Activated naive CD4-positive, alpha-beta T cell treated with anti-CD3 and anti-CD28 coated beads, Interleukin-2, amount 50 U/mL, for 72 hours (primary cell): ENCODE measurements at regions not wholly inside any gene's neighbourhood (a gene's known extent, or its start where the extent isn't known, plus 50 kb on each side); places are given as distances from the start of the nearest gene placed in this dataset.
"Not testable (repeated sequence)": the region's sequence is repeated elsewhere in the genome, so short reads cannot be mapped to it uniquely, and the experiment has no call there.

Experiments
- ATAC-seq, 2 donors: fragments of 150-1000 bp; cut with Tn5 transposase; 2 replicates each; pipeline ENCODE4 v1.10.0; 2021; ENCODE audit warnings: mild to moderate bottlenecking in 2 of 2, moderate library complexity in 2 of 2
- DNase-seq, 2 donors: peaks; one replicate each; pipeline ENCODE4 v3.0.0; 2021 to 2022; ENCODE audit warnings: low spot score in 2 of 2
- H3K27ac Mint-ChIP-seq, 2 donors: one replicate each; pipeline ENCODE4 v1.8.0; 2022; ENCODE audit warnings: mild to moderate bottlenecking in 2 of 2, mixed read lengths in 2 of 2
- H3K36me3 Mint-ChIP-seq, 2 donors: one replicate each; pipeline ENCODE4 v1.8.0; 2022; ENCODE audit warnings: mixed read lengths in 2 of 2
- H3K9me3 Mint-ChIP-seq, 2 donors: one replicate each; pipeline ENCODE4 v1.8.0; 2022; ENCODE audit warnings: mixed read lengths in 2 of 2

DNA sequence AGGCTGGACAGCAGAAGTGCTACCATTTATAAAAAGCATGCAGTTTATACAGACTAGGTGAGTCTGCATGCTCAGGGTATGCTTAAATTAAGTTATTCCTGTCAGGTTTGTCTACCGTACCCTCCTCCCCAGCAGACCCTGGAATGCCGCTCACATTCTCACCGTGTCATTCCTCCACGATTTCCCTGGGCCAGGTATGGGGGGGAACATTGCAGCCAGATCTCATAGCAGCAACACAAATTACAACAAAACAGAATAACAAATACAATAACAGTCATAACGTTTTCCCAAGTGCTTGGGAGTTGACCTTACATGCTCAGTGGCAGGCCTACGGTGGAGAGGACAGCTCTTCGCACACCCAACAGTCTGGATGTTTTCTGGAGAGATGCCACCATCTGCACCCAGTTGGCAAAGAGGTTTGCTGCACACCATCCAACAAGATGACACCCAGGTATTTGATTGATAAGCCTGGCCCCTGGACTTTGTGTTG is 771.6 kb upstream of the TPTE start:
- H3K27ac Mint-ChIP-seq, DNase-seq, ATAC-seq, H3K9me3 Mint-ChIP-seq, H3K36me3 Mint-ChIP-seq: not testable (repeated sequence)

DNA sequence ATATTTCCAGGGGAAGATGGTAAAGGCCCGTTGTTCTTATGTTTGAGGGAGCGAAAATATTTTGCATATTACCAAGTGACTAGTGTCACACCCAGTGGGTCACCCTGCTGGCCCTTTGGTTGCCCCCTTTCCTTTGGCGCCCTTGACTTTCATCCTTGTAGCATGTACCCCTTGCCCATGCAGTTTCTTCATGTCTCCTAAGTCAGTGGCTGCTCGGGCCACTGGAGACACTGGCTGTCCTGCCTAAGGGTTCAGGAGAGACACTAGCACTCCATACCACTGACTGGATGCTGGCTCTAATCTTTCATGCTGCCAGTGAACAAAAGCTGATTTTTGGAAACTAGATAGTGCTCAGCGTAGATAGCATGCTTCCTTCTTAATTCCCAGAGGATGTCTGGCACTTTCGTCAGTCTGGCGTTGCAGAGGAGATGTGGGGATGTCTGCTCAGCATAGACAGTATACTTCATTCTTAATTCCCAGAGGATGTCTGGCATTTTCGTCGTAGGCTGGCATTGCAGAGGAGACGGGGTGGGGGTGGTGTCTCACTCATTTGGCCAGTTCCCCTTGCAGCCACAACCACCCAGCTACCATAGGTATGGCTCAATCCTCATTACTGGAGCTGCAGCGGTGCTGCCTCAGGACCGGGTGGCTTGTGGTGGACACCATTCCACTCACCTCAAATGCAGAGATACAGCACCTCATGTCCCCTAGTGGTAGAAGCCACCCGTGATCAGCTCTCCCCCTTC is 770.9 kb upstream of the TPTE start:
- Mint-ChIP-seq H3K36me3 (no peaks in the 10 kb centered on the region), H3K9me3 (peaks cover 3 to 8% of the 10 kb centered on the region in 2 donors), H3K27ac (no peak overlapping the region)
- no peak for DNase-seq
- ATAC-seq: peak in 1 of 2 donors; percentile 9

DNA sequence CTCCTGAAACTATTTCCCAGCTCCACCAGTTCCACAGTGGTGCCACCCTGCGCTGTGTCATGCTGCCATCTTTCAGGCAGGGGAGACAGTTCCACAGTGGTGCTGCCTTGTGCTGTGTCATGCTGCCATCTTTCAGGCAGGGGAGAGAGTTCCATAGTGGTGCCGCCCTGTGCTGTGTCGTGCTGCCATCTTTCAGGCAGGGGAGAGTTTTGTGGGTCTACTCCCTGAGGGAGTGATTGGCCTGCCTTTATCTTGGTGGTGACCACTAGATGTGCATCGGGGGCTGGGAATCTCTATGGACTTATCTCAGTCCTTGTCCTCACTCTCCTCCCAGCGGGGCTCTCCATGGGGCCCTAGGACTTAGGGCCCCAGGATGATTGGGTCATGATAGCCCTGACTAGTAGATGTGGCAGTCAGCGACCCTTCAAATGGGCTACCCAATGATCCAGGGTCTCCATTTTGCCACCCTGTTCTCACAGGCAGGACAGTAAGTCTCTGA is 770.2 kb upstream of the TPTE start:
- not testable (repeated sequence) for H3K36me3 Mint-ChIP-seq, DNase-seq, H3K9me3 Mint-ChIP-seq, H3K27ac Mint-ChIP-seq
- peak in 1 of 2 donors; percentile 28 for ATAC-seq

DNA sequence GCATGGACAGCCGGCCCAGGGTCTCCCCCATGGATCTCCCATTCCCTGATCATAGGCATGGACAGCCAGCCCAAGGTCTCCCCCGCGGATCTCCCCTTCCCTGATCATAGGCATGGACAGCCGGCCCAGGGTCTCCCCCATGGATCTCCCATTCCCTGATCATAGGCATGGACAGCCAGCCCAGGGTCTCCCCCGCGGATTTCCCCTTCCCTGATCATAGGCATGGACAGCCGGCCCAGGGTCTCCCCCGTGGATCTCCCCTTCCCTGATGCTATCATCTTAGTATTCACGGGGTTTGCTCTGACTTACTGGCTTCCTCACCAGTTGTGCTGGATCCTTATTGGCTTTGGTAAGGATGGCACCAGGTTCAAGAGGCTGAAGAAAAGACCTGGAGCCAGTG is 769.4 kb upstream of the TPTE start:
- not testable (repeated sequence) for H3K36me3 Mint-ChIP-seq, ATAC-seq, DNase-seq, H3K27ac Mint-ChIP-seq, H3K9me3 Mint-ChIP-seq

DNA sequence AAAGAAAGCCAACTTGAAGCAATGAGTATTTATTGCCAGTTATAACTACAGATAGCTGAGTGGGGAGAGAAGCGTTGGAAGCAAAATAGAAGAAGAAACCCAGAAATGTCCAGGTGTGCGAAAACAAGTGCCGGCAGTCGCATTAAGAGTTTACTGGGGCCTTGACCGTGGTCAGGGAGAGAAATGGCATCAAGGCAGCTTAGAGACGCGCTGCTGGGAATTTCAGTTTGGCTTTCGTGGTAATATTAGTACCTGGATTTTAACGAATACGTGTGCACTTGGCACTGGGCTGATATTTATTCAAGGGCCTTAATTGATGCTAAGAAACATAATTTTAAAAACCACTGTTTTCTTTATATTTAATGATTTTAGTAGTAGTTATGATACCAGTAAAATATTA is 767.9 kb upstream of the TPTE start:
- not testable (repeated sequence) for ATAC-seq, H3K36me3 Mint-ChIP-seq, H3K27ac Mint-ChIP-seq, DNase-seq, H3K9me3 Mint-ChIP-seq

DNA sequence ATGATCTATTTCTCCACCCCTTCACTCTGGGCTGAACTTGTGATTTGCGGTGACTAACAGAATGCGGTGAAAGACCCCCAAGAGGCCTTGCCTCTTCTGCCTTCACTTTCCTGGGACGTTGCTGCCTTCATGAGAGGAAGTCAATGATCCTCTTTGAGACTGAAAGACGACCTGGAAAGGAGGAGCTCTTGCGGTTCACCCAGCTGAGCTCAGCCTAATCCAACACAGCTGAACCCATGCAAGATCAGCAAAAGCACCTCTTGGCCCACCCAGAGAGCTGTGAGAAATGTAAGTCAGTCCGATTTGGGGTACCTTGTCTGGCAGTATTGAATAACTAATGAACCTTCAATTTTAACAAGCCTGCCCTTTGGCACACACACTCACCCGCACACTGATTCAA is 767.4 kb upstream of the TPTE start:
- DNase-seq: no peak
- no peak for ATAC-seq
- Mint-ChIP-seq H3K36me3 (no peaks in the 10 kb centered on the region), H3K9me3 (peaks cover 3% of the 10 kb centered on the region in 2 donors), H3K27ac (no peak overlapping the region)

DNA sequence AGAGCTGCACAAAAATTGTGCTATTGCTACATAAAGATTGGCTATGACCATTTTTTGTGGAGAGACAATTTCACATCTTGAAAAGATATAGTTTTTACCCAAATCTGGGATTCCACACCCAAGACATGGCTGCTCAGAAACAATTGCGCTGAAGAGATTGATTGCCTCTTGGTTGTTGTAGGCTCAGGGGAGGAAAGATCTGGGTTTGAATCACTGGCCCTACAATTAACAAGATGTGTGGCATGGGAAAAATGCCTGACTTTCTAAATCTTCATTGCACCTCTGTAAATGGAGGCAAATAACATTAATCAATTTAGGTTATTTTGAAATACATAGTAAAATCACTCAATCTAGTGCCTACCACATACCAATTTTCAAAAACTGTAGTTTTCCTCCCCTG is 766.9 kb upstream of the TPTE start:
- not testable (repeated sequence) for H3K27ac Mint-ChIP-seq, DNase-seq, H3K36me3 Mint-ChIP-seq, ATAC-seq, H3K9me3 Mint-ChIP-seq

DNA sequence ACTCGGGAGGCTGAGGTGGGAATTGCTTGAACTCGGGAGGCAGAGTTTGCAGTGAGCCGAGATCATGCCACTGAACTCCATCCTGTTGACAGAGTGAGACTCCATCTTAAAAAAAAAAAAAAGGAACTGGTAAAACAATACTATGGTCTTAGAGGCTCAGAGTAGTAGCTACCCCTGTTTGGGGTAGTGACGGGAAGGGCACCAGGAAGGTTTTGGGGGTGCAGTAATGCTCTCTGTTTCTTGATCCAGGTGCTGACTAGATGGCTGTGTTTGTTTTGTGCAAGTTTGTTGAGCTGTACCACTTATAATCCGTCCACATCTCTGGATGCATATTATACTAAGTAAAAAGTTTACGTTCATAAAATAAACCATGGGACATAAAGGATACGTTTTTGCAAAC is 765.8 kb upstream of the TPTE start:
- ATAC-seq: no peak
- peaks cover 3% of the 10 kb centered on the region in 2 donors for H3K9me3 Mint-ChIP-seq
- H3K36me3 Mint-ChIP-seq: no peaks in the 10 kb centered on the region
- H3K27ac Mint-ChIP-seq: no peak overlapping the region
- no peak for DNase-seq

DNA sequence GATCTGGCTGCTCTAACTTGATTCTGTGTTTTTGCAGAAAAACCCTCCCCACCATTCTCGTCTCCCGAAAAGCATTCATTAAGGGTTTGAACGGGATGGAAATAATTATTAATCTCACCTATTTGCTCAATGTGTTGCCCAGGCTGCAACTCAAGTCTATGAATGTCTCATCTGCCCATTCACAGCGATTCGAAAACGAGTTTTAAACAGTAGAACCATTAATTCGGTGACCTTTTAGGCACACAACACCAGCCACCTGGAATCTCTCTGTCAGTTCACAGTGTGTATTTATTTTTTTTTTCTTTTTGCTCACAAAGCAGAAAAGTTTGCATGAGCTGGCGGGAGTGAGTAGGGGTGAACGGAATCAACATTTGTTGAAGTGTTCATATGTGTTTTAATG is 764.7 kb upstream of the TPTE start:
- H3K9me3 Mint-ChIP-seq: peaks cover 3% of the 10 kb centered on the region in 2 donors
- no peak for DNase-seq
- H3K27ac Mint-ChIP-seq: no peak overlapping the region
- no peaks in the 10 kb centered on the region for H3K36me3 Mint-ChIP-seq
- ATAC-seq: no peak

DNA sequence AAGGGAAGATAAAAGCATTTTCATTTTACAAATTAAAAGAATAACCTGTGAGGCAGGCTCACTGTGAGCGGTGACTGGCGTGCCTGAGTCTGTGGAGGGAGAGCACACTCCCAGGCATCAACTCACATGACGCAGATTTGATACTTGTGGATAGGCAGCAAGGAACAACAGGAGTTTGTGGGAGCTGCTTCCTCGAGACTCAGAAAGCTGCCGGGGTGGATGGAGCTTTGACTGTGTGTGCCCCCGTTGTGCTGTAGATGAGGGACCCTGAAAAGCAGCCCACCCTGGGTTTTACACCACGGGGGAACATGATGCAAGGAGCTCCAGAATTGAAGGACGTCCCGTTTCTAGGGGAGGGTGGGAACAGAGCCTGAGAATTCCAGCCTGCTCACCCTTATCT is 764.3 kb upstream of the TPTE start:
- H3K27ac Mint-ChIP-seq, H3K36me3 Mint-ChIP-seq, ATAC-seq, H3K9me3 Mint-ChIP-seq, DNase-seq: not testable (repeated sequence)

DNA sequence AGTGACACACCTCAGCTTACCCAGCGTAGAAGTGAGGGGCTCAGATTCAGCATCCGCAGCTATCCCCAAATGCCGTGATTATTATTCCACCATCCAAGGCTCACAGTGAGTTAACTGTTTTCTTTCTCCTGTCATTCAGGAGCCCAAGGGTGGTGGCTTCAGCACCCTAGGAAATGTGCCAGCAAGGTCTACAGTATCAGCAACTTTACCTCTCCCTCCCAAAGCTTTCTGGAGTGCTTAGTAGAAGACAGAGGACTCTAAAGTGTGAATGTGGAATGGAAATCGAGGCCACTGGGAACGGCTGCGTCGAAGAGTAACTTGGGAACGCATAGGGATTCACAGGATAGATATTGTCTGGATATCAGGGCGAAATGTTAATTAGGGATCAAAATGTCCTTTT is 763.8 kb upstream of the TPTE start:
- not testable (repeated sequence) for ATAC-seq, H3K36me3 Mint-ChIP-seq, DNase-seq, H3K27ac Mint-ChIP-seq, H3K9me3 Mint-ChIP-seq

DNA sequence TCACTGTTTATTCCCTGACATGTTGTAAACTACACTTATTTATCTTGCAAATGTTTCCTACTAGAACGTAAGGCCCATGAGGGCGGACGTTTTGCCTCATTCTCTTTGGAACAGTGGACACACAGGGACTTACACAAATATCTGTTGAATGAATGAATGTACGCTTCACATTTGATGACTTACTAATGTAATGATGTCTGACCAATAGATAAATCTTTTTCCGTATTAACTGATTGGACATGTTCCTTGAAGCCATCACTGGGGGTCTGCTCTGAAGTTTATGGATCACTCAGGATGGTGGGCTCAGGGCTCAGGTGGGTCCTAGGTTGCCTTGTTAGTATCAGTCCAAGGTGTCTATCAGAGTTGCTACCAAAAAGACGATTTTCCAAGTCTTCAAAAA is 763.2 kb upstream of the TPTE start:
- DNase-seq (no peak), ATAC-seq (no peak)
- Mint-ChIP-seq H3K9me3 (peaks cover 3% of the 10 kb centered on the region in 2 donors), H3K27ac (no peak overlapping the region), H3K36me3 (no peaks in the 10 kb centered on the region)

DNA sequence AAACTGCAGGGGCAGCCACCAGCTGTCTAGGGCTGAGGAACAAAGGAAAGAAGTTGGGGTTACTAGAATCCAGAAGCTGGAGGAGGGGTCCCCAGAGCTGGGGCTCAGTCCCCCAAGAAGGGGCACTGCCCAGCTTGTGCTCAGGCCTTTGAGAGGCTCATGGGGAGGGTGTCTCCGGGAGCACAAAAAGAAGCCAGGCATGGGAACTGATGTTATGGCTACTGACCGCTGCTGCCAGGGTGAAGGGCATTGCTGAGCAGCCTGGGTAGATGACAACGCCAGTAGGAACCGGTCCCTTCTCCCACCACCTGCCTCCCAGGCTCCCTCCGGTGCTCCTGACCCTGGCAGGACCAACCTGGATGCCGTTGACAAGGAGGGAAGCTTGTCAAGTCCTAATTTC is 762.5 kb upstream of the TPTE start:
- ATAC-seq (no peak), DNase-seq (no peak)
- Mint-ChIP-seq H3K36me3 (no peaks in the 10 kb centered on the region), H3K9me3 (peaks cover 3% of the 10 kb centered on the region in 2 donors), H3K27ac (no peak overlapping the region)

DNA sequence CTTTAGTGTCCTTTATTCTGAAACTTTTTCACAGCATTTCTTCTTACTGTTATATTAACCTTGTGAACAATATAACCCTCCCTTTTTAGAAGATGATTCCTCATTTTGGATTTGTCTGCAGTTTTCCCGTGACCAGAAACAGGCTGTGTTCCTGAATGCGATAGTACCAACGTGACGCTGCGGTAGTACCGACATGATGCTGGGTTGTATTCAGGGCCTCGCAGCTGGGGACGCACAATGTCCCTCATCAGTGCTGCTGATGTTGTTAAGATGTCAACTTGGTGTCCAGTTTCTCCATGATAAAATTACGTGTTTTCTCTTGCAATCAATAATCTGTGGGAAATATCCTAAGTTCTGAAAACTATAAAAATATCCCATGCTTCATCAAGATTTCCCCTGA is 761.4 kb upstream of the TPTE start:
- no peak for ATAC-seq
- DNase-seq: no peak
- H3K36me3 Mint-ChIP-seq: no peaks in the 10 kb centered on the region
- H3K27ac Mint-ChIP-seq: no peak overlapping the region
- H3K9me3 Mint-ChIP-seq: no peaks in the 10 kb centered on the region

DNA sequence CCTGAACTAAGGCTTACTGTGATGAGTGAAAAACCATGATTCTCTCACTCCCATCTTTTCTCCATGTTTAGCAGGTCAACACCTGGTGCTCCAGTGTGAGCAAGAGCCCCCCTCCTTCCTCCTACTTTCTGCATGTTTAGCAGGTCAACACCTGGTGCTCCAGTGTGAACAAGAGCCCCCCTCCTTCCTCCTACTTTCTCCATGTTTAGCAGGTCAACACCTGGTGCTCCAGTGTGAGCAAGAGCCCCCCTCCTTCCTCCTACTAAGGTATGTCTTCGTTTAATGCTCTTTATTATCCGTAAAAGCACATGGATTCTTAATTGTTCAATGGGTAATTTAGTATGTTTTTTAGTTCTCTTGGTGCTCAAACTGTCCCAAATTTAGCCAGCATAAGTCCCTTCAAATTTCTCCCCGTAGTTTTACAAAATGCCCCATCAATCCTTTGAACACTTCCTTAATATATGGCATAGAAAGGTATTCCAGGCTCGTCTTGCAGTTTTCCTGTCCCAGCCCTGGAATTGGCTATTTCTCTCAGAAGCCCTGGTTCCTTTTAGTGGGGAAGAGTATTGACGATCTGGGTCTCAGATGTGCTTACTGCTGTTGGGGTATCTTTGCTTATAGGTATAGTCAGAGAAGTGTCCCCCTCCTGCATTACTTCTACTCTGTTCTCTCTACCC is 760.8 kb upstream of the TPTE start:
- no peaks in the 10 kb centered on the region for H3K36me3 Mint-ChIP-seq
- no peak overlapping the region for H3K27ac Mint-ChIP-seq
- ATAC-seq (no peak), DNase-seq (no peak)
- H3K9me3 Mint-ChIP-seq: no peaks in the 10 kb centered on the region

DNA sequence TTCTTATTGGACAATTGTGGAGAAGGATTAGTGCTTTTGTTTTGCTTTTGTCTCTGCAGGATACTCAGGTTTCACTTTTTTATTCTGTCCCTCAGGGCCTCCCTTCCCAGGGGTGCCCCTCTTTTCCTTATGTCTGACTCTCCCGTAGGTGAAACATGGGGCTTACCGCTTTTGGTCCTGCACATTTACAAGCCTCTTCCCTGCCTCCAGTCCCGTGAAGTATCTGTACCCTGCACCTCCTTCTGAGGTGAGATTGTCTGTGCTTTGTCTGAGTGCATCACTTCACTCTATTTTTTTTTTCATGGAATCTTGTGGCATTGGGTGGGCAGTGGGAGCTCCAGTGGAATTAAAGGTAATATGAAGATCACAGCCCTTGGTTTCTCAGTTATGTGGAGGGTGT is 758.1 kb upstream of the TPTE start:
- Mint-ChIP-seq H3K9me3 (no peaks in the 10 kb centered on the region), H3K36me3 (peaks cover 0 to 5% of the 10 kb centered on the region in 2 donors), H3K27ac (no peak overlapping the region)
- DNase-seq (no peak), ATAC-seq (no peak)

DNA sequence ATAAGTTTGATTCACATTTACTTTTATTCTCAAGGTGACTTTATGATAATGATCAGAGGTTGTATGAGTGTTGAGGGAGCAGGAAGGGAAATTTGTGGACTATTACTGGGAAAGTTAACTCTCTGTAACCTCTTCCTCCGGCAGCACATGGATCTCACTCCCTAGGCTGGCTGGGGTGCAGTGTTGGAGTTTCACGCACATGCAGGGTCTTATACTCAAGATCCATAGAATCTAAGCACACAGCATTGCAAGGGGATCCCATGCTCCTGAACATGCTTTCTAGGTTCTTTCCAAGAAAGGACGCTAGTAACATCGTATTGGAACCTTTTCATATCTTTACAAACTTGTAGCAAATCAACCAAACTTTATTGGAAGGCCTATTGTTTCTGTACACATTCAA is 757.6 kb upstream of the TPTE start:
- H3K9me3 Mint-ChIP-seq: no peaks in the 10 kb centered on the region
- ATAC-seq (no peak), DNase-seq (no peak)
- no peak overlapping the region for H3K27ac Mint-ChIP-seq
- H3K36me3 Mint-ChIP-seq: peaks cover 0 to 5% of the 10 kb centered on the region in 2 donors

DNA sequence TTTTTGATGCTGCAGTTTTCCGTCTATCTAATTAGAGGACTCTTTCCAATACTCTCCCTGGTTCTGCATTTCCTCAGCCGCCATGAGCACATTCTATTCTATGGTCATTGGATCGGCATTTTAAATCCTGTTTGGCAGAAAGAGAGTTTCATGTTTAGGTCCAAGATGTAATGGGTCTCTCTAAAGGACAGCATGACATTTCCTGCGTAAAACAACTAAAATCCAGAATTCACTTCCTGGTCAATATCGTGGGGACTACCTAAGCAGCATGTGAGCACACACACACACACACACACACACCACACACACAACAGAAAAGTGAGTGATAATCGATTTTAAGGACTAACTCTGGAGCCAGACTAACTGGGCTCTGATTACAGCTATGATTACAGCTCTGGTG is 757.1 kb upstream of the TPTE start:
- not testable (repeated sequence) for DNase-seq, ATAC-seq, H3K9me3 Mint-ChIP-seq, H3K27ac Mint-ChIP-seq, H3K36me3 Mint-ChIP-seq
